Tibial nerve (tissue), 3 donors: ENCODE measurements at regions not wholly inside any gene's neighbourhood (a gene's known extent, or its start where the extent isn't known, plus 50 kb on each side); places are given as distances from the start of the nearest gene placed in this dataset.

Experiments
- POLR2A ChIP-seq, 2 donors: fragments of 450-650 bp; IDR thresholded peaks; one replicate each; pipeline ENCODE4 v1.6.1; 2017; ENCODE audit warnings: antibody characterized with exemption in 2 of 2, mild to moderate bottlenecking in 2 of 2, moderate library complexity in 2 of 2
- TF ChIP-seq, protein P1 (sequence below), 5 experiments: fragments of 200-600 bp in 3 of 5; fragments of 450-650 bp in 2 of 5; sonication (generic) in 3 of 5; IDR thresholded peaks; one replicate each; pipeline ENCODE4 v1.5.1; 2016 to 2019; ENCODE audit warnings: antibody characterized with exemption in 5 of 5, mild to moderate bottlenecking in 3 of 5, moderate library complexity in 2 of 5

DNA sequence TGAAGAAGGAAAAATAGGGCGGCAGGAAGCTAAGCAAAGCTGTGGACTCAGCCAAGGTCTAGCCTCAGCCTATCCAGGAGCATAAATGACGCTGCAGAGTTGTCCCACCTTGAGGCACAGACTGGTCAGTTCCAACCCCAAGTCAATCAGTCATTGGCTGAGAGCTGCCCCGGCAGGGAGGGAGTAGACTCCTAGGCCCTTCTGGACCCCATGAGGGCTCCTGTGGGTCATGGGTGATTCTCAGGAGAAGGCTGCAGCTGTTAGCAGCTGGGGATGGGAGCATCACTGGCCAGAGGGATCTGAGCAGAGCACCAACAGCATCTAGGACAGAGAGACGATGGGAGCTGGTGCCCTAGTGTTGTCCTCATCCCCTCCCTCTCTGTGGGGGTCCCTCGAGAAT is 51.8 kb upstream of the ESRRB start:
- TF ChIP-seq, protein P1, sequence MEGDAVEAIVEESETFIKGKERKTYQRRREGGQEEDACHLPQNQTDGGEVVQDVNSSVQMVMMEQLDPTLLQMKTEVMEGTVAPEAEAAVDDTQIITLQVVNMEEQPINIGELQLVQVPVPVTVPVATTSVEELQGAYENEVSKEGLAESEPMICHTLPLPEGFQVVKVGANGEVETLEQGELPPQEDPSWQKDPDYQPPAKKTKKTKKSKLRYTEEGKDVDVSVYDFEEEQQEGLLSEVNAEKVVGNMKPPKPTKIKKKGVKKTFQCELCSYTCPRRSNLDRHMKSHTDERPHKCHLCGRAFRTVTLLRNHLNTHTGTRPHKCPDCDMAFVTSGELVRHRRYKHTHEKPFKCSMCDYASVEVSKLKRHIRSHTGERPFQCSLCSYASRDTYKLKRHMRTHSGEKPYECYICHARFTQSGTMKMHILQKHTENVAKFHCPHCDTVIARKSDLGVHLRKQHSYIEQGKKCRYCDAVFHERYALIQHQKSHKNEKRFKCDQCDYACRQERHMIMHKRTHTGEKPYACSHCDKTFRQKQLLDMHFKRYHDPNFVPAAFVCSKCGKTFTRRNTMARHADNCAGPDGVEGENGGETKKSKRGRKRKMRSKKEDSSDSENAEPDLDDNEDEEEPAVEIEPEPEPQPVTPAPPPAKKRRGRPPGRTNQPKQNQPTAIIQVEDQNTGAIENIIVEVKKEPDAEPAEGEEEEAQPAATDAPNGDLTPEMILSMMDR (IDR thresholded peaks at IDR 0.05): no peak
- TF ChIP-seq POLR2A (IDR thresholded peaks at IDR 0.05): no peak
